ENCODE measurements at regions not wholly inside any gene's neighbourhood (a gene's known extent, or its start where the extent isn't known, plus 50 kb on each side); places are given as distances from the start of the nearest gene placed in this dataset.
"Not testable (repeated sequence)": the region's sequence is repeated elsewhere in the genome, so short reads cannot be mapped to it uniquely, and the experiment has no call there.

DNA sequence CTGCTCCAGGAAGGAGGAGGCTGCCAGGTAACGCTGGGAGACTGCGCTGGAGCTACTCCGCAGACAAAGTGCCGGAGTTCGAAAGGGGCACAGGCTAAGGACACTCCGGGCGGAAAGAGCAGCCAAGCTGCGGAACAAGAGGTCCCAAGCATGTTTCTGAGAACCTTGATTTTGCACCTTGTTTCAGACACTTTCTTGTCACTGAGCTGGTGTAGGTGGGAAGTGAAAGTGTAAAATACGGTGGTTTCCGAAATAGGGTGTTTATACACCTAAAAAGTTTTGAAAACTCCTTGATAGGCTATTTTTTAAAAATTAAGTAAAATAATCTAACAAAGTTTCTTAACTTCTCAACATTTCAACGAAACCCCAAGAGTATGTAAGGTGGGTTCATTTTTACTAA lies 278.2 kb downstream of the ANAPC1 start:
- H3K23ac ChIP-seq (ENCODE audit: low read depth, low read length, poor library complexity); H3K27me3 ChIP-seq (ENCODE audit: control insufficient read depth in 3 of 3, insufficient read depth in 3 of 3, low read depth in 1 of 3, low read length in 3 of 3); DNase-seq (ENCODE audit: low spot score); H2AK5ac ChIP-seq (ENCODE audit: low read depth, low read length); H3K4me2 ChIP-seq (ENCODE audit: insufficient read depth, low read length, poor library complexity, severe bottlenecking); H3K4ac ChIP-seq (ENCODE audit: low read length); H3K79me1 ChIP-seq (ENCODE audit: low read depth, low read length); H4K8ac ChIP-seq (ENCODE audit: low read depth, low read length); H2BK5ac ChIP-seq (ENCODE audit: low read length); H3K18ac ChIP-seq (ENCODE audit: low read length); H3K9me3 ChIP-seq (replicated peaks in 1 of 2; ENCODE audit: control insufficient read depth in 2 of 2, insufficient read depth in 1 of 2, low read depth in 1 of 2, low read length in 2 of 2); H3K27ac ChIP-seq (replicated peaks; ENCODE audit: low read length); H2BK12ac ChIP-seq (ENCODE audit: low read length); H3K4me1 ChIP-seq (ENCODE audit: control insufficient read depth in 2 of 2, insufficient read depth in 1 of 2, low read depth in 1 of 2, low read length in 2 of 2); H3K36me3 ChIP-seq (replicated peaks in 1 of 2; ENCODE audit: control insufficient read depth in 2 of 2, insufficient read depth in 2 of 2, low read length in 2 of 2); H3K4me3 ChIP-seq (ENCODE audit: low read length in 2 of 2); H2BK15ac ChIP-seq (ENCODE audit: low read length); H2AFZ ChIP-seq (ENCODE audit: low read length); H4K91ac ChIP-seq (ENCODE audit: low read depth, low read length, poor library complexity); H3K9ac ChIP-seq (ENCODE audit: low read depth, low read length, poor library complexity); H2BK120ac ChIP-seq (ENCODE audit: low read depth, low read length); H3K14ac ChIP-seq (ENCODE audit: low read length): not testable (repeated sequence)
- WGBS, 2 donors (ENCODE audit: extremely low coverage in 2 of 2, insufficient read length in 2 of 2, insufficient replicate concordance in 1 of 2): no CpG with 5 or more reads among the region's 11 CpGs

DNA sequence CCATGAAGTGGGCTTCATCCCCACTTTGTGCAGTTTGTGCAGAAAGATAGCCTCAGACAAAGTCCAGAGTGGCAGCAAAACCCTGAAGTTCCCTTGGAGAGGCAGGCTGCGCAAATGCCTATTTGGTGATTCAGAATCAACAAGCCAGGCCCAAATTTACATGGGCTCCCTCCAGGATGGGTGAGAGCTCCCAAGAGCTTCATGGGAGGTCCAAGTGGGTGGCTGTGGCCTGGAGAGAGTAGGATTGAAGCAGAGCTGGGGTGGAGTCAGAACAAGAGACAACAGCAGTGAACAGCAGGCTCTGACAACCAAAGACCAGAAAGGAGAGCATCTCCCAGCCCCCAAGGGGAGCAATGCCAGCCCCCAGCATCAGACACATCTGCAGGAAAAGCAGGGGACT lies 277.4 kb downstream of the ANAPC1 start:
- not testable (repeated sequence) for H3K4me1 ChIP-seq (ENCODE audit: control insufficient read depth in 2 of 2, insufficient read depth in 1 of 2, low read depth in 1 of 2, low read length in 2 of 2); H2BK120ac ChIP-seq (ENCODE audit: low read depth, low read length); H2AFZ ChIP-seq (ENCODE audit: low read length); H3K79me1 ChIP-seq (ENCODE audit: low read depth, low read length); H3K27ac ChIP-seq (replicated peaks; ENCODE audit: low read length); H3K4me2 ChIP-seq (ENCODE audit: insufficient read depth, low read length, poor library complexity, severe bottlenecking); H3K4me3 ChIP-seq (ENCODE audit: low read length in 2 of 2); H3K4ac ChIP-seq (ENCODE audit: low read length); H2BK15ac ChIP-seq (ENCODE audit: low read length); H3K18ac ChIP-seq (ENCODE audit: low read length); H3K14ac ChIP-seq (ENCODE audit: low read length); H2BK5ac ChIP-seq (ENCODE audit: low read length); H3K27me3 ChIP-seq (ENCODE audit: control insufficient read depth in 3 of 3, insufficient read depth in 3 of 3, low read depth in 1 of 3, low read length in 3 of 3); H3K23ac ChIP-seq (ENCODE audit: low read depth, low read length, poor library complexity); DNase-seq (ENCODE audit: low spot score); H3K36me3 ChIP-seq (replicated peaks in 1 of 2; ENCODE audit: control insufficient read depth in 2 of 2, insufficient read depth in 2 of 2, low read length in 2 of 2); H2AK5ac ChIP-seq (ENCODE audit: low read depth, low read length); H3K9me3 ChIP-seq (replicated peaks in 1 of 2; ENCODE audit: control insufficient read depth in 2 of 2, insufficient read depth in 1 of 2, low read depth in 1 of 2, low read length in 2 of 2); H3K9ac ChIP-seq (ENCODE audit: low read depth, low read length, poor library complexity); H4K8ac ChIP-seq (ENCODE audit: low read depth, low read length); H2BK12ac ChIP-seq (ENCODE audit: low read length); H4K91ac ChIP-seq (ENCODE audit: low read depth, low read length, poor library complexity)
- no CpG with 5 or more reads among the region's 1 CpG for WGBS, 2 donors (ENCODE audit: extremely low coverage in 2 of 2, insufficient read length in 2 of 2, insufficient replicate concordance in 1 of 2)

- H4K91ac ChIP-seq (ENCODE audit: low read depth, low read length, poor library complexity): not testable (repeated sequence)
Measured at GRCh38 chr2:111609146-111609844, 274.7 kb downstream of the ANAPC1 start.

GRCh38 chr2:111610035-111610434 lies 274.0 kb downstream of the ANAPC1 start:
- H4K91ac ChIP-seq (ENCODE audit: low read depth, low read length, poor library complexity); H2BK120ac ChIP-seq (ENCODE audit: low read depth, low read length); H3K9ac ChIP-seq (ENCODE audit: low read depth, low read length, poor library complexity); H3K4me3 ChIP-seq (ENCODE audit: low read length in 2 of 2); H3K36me3 ChIP-seq (replicated peaks in 1 of 2; ENCODE audit: control insufficient read depth in 2 of 2, insufficient read depth in 2 of 2, low read length in 2 of 2); H3K18ac ChIP-seq (ENCODE audit: low read length); H3K79me1 ChIP-seq (ENCODE audit: low read depth, low read length); H3K27ac ChIP-seq (replicated peaks; ENCODE audit: low read length); H3K27me3 ChIP-seq (ENCODE audit: control insufficient read depth in 3 of 3, insufficient read depth in 3 of 3, low read depth in 1 of 3, low read length in 3 of 3); H3K23ac ChIP-seq (ENCODE audit: low read depth, low read length, poor library complexity); H3K4ac ChIP-seq (ENCODE audit: low read length); H2BK12ac ChIP-seq (ENCODE audit: low read length); DNase-seq (ENCODE audit: low spot score); H2BK15ac ChIP-seq (ENCODE audit: low read length); H2AFZ ChIP-seq (ENCODE audit: low read length); H4K8ac ChIP-seq (ENCODE audit: low read depth, low read length); H3K4me2 ChIP-seq (ENCODE audit: insufficient read depth, low read length, poor library complexity, severe bottlenecking); H2AK5ac ChIP-seq (ENCODE audit: low read depth, low read length); H3K14ac ChIP-seq (ENCODE audit: low read length); H3K9me3 ChIP-seq (replicated peaks in 1 of 2; ENCODE audit: control insufficient read depth in 2 of 2, insufficient read depth in 1 of 2, low read depth in 1 of 2, low read length in 2 of 2); H2BK5ac ChIP-seq (ENCODE audit: low read length); H3K4me1 ChIP-seq (ENCODE audit: control insufficient read depth in 2 of 2, insufficient read depth in 1 of 2, low read depth in 1 of 2, low read length in 2 of 2): not testable (repeated sequence)
- no CpG with 5 or more reads among the region's 2 CpGs for WGBS, 2 donors (ENCODE audit: extremely low coverage in 2 of 2, insufficient read length in 2 of 2, insufficient replicate concordance in 1 of 2)

More at GRCh38 chr2:111609146-111609844, 274.7 kb downstream of the ANAPC1 start:
- H3K27me3 ChIP-seq (ENCODE audit: control insufficient read depth in 3 of 3, insufficient read depth in 3 of 3, low read depth in 1 of 3, low read length in 3 of 3); H2AFZ ChIP-seq (ENCODE audit: low read length); H2BK120ac ChIP-seq (ENCODE audit: low read depth, low read length); H2BK5ac ChIP-seq (ENCODE audit: low read length); H3K4me3 ChIP-seq (ENCODE audit: low read length in 2 of 2); H3K4me1 ChIP-seq (ENCODE audit: control insufficient read depth in 2 of 2, insufficient read depth in 1 of 2, low read depth in 1 of 2, low read length in 2 of 2); H3K4ac ChIP-seq (ENCODE audit: low read length); H3K4me2 ChIP-seq (ENCODE audit: insufficient read depth, low read length, poor library complexity, severe bottlenecking); H3K36me3 ChIP-seq (replicated peaks in 1 of 2; ENCODE audit: control insufficient read depth in 2 of 2, insufficient read depth in 2 of 2, low read length in 2 of 2); H3K9ac ChIP-seq (ENCODE audit: low read depth, low read length, poor library complexity); H3K27ac ChIP-seq (replicated peaks; ENCODE audit: low read length); H4K8ac ChIP-seq (ENCODE audit: low read depth, low read length); H3K14ac ChIP-seq (ENCODE audit: low read length); H3K9me3 ChIP-seq (replicated peaks in 1 of 2; ENCODE audit: control insufficient read depth in 2 of 2, insufficient read depth in 1 of 2, low read depth in 1 of 2, low read length in 2 of 2); H3K79me1 ChIP-seq (ENCODE audit: low read depth, low read length); H3K23ac ChIP-seq (ENCODE audit: low read depth, low read length, poor library complexity); H2BK15ac ChIP-seq (ENCODE audit: low read length); H3K18ac ChIP-seq (ENCODE audit: low read length); DNase-seq (ENCODE audit: low spot score); H2BK12ac ChIP-seq (ENCODE audit: low read length); H2AK5ac ChIP-seq (ENCODE audit: low read depth, low read length): not testable (repeated sequence)
- WGBS, 2 donors (ENCODE audit: extremely low coverage in 2 of 2, insufficient read length in 2 of 2, insufficient replicate concordance in 1 of 2): no CpG with 5 or more reads among the region's 5 CpGs

Data from neuronal stem cell (in vitro differentiated cells).